Omental fat pad (tissue), 3 donors: ENCODE measurements at regions not wholly inside any gene's neighbourhood (a gene's known extent, or its start where the extent isn't known, plus 50 kb on each side); places are given as distances from the start of the nearest gene placed in this dataset.

Experiments
- ATAC-seq: fragments of 150-250 bp; one replicate; pipeline ENCODE4 v1.9.1; 2016; ENCODE audit warnings: mild to moderate bottlenecking, moderate library complexity; ENCODE audit not compliant: low FRiP score
- DNase-seq: peaks from one replicate; pipeline ENCODE4 v3.0.0-alpha.2; 2019; ENCODE audit warnings: low spot score
- TF ChIP-seq, protein P1 (sequence below), 3 donors: fragments of 450-650 bp; IDR thresholded peaks; one replicate each; pipeline ENCODE4 v1.5.1; 2016 to 2017; ENCODE audit warnings: antibody characterized with exemption in 3 of 3, mild to moderate bottlenecking in 3 of 3, moderate library complexity in 2 of 3

DNA sequence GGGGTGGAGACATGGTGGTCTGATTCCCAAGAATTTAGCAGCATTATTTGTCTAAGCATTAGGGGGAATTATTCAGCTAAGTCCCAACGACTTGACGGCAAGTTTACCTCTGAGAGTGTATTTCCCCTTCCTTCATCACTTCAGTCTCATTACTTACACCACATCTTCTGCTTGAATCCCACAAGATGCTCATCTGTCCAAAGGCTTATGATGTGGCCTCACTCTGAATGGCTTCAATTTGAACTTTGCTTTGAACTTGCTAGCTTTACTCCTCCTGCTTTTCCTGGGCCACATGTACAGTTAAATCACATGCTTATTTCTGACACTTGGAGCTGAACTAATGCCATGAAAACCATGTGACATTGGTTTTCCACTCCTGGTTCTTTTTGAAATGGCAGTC is 231.3 kb upstream of the SATB1 start:
- DNase-seq: no peak

DNA sequence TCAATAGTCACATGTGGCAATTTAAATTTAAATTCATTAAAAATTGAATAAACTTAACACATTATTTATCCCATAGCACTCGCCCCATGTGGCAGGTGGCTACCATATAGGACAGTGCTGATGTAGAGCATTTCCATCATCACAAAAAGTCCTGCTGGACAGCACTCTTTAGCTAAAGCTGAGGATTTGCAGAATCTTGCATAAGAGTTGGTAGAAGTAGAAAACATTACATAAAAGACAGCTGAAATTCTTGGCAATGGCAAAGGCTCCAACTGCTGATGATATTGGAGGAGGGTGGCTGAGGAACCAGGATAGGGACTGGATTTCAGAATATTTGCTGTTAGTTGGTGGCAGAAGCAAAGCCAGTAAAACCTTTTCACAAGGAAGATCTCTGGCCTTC is 230.7 kb upstream of the SATB1 start:
- TF ChIP-seq, protein P1, sequence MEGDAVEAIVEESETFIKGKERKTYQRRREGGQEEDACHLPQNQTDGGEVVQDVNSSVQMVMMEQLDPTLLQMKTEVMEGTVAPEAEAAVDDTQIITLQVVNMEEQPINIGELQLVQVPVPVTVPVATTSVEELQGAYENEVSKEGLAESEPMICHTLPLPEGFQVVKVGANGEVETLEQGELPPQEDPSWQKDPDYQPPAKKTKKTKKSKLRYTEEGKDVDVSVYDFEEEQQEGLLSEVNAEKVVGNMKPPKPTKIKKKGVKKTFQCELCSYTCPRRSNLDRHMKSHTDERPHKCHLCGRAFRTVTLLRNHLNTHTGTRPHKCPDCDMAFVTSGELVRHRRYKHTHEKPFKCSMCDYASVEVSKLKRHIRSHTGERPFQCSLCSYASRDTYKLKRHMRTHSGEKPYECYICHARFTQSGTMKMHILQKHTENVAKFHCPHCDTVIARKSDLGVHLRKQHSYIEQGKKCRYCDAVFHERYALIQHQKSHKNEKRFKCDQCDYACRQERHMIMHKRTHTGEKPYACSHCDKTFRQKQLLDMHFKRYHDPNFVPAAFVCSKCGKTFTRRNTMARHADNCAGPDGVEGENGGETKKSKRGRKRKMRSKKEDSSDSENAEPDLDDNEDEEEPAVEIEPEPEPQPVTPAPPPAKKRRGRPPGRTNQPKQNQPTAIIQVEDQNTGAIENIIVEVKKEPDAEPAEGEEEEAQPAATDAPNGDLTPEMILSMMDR (IDR thresholded peaks at IDR 0.05): no peak
- ATAC-seq (no peak), DNase-seq (no peak)

More for the DNA sequence above, 231.3 kb upstream of the SATB1 start:
- TF ChIP-seq, protein P1 (IDR thresholded peaks at IDR 0.05): no peak
- no peak for ATAC-seq

DNA sequence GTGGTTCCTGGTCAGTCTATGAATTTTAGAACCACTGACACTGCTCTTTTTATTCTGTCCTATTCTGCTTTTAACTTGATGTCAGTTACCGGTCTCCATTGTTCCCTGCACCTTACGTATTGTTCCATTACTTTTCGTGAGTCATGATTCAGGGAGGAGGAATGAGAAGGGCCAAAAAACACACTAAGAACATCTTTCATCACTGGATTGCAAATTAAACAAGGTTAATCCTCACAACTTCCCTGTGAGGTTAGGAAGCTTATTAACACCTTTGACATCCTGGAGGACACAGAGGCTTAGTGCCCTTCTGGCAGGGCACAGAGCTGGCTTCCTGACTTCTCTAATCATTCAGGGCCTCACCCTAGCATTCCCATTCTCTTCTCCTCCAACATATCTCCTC is 227.6 kb upstream of the SATB1 start:
- ATAC-seq: no peak
- DNase-seq: no peak
- TF ChIP-seq, protein P1 (IDR thresholded peaks at IDR 0.05): no peak

DNA sequence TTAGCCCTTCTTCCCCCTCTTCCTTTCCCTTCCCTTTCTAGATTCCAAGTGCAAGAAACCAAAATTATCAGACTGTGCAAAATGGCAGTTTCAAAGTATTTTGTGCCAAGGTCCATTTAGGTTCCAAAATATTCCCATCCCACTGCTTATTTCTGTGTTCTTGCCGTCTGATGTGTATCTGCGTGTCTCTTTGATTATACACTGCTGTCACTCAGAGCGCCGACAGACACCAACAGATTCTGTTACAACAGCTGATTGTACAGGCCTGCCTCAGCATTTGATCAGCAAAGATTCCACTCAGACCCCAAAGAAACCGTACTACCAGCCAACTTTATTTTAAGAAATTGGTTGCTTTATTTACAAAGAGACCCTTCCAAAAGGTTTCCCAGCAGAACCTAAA is 225.6 kb upstream of the SATB1 start:
- ATAC-seq: no peak

DNA sequence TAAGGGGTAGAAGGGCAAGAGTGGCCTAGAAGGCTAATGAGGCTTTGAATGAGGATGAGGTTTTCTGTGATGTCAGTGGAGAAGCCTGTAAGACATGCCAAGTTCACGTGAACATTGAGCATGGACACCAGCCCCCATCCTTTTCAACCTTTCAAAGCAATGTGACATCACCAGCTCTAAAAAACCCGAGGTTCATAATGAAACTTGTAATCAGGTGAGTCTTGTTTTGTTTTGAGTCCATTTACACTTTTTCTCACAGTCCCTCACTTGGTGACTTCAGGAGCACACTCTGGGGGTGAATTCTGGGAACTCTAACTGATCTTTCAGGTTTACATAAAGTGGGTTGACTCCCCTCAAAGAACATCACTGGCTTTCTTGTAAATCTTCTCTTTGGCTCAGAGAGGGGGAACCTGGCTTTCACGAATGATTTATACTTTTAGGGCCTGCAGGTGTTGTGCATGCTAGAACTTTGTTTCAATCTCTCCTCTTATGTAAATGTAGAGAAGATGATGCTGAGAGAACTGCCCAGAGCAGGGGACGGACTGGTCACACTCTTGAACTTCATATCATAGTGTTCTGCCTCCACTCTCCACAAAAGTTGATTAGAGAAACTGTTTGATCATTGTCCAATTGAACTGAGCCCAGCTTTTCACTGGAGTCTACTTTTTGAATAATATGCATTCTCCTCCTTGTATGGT is 224.7 kb upstream of the SATB1 start:
- DNase-seq (no peak), ATAC-seq (no peak)
- TF ChIP-seq, protein P1 (IDR thresholded peaks at IDR 0.05): no peak

More for the DNA sequence above, 225.6 kb upstream of the SATB1 start:
- TF ChIP-seq, protein P1 (IDR thresholded peaks at IDR 0.05): no peak
- DNase-seq: no peak

DNA sequence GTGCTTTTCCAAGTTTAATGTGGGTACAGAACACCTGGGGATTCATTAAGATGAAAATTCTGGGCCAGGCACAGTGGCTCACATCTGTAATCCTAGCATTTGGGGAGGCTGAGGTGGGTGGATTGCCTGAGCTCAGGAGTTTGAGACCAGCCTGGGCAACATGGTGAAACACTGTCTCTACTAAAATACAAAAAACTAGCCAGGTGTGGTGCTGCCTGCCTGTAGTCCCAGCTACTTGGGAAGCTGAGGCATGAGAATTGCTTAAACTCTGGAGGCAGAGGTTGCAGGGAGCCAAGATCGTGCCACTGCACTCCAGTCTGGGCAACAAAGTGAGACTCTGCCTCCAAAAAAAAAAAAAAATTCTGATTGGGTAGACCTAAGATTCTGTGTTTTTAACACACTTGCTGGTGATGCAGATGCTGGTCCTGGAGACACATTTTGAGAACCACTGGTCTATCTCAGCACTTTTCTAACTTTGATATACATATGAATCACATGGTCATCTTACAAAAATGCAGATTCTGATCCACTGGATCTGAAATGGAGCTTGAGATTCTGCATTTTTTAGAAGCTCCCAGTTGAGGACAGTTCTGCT is 223.8 kb upstream of the SATB1 start:
- no peak for ATAC-seq
- TF ChIP-seq, protein P1 (IDR thresholded peaks at IDR 0.05): no peak

DNA sequence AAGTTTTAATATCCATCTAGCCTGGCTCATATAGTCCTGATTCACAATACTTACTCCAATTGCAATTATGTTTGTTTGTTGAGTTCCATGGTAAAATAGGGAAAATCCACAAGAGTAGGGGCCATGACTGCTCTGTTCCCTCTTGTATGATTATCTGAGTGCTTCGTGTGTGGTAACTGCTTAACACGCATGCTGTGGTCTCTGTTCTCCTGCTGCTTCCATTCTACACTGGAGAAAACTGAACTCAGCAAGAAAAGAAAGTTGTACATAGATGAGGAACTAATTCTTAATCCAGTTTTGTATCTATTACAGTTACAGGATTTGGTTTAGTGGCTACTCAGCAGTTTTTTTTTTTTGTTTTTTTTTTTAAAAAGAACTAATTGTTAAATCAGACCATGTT is 223.0 kb upstream of the SATB1 start:
- ATAC-seq: no peak
- DNase-seq: no peak

More for the DNA sequence above, 223.8 kb upstream of the SATB1 start:
- DNase-seq: no peak

More for the DNA sequence above, 223.0 kb upstream of the SATB1 start:
- TF ChIP-seq, protein P1 (IDR thresholded peaks at IDR 0.05): no peak
